ENCODE measurements at regions not wholly inside any gene's neighbourhood (a gene's known extent, or its start where the extent isn't known, plus 50 kb on each side); places are given as distances from the start of the nearest gene placed in this dataset.

GRCh38 chr10:130956251-130956650 lies 355.3 kb downstream of the TCERG1L start:
- TF ChIP-seq, protein P1, sequence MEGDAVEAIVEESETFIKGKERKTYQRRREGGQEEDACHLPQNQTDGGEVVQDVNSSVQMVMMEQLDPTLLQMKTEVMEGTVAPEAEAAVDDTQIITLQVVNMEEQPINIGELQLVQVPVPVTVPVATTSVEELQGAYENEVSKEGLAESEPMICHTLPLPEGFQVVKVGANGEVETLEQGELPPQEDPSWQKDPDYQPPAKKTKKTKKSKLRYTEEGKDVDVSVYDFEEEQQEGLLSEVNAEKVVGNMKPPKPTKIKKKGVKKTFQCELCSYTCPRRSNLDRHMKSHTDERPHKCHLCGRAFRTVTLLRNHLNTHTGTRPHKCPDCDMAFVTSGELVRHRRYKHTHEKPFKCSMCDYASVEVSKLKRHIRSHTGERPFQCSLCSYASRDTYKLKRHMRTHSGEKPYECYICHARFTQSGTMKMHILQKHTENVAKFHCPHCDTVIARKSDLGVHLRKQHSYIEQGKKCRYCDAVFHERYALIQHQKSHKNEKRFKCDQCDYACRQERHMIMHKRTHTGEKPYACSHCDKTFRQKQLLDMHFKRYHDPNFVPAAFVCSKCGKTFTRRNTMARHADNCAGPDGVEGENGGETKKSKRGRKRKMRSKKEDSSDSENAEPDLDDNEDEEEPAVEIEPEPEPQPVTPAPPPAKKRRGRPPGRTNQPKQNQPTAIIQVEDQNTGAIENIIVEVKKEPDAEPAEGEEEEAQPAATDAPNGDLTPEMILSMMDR (IDR thresholded peaks at IDR 0.05) = no peak
- TF ChIP-seq POLR2A (IDR thresholded peaks at IDR 0.05) = no peak

Data from ovary (tissue), 3 donors.